Calu3 (cell line): ENCODE measurements at regions not wholly inside any gene's neighbourhood (a gene's known extent, or its start where the extent isn't known, plus 50 kb on each side); places are given as distances from the start of the nearest gene placed in this dataset.

Experiments used
- BruUV-seq: library from RNA; stranded (reverse); fragments of 400-500 nt; replicated peaks from 2 replicates; lab custom pipeline; 2021; lab: Mats Ljungman, UMichigan
- CTCF ChIA-PET: fragments of 300-600 bp; sonication (Branson Sonifier 250); formaldehyde crosslinking; loops from one replicate; lab custom pipeline; 2022; ENCODE audit warnings: antibody characterized with exemption; lab: Charles Lee
- DNase-seq: peaks from one replicate; pipeline ENCODE4 v3.0.0; 2022
- H3K27ac Mint-ChIP-seq: one replicate; pipeline ENCODE4 v1.8.0; 2022; ENCODE audit warnings: mixed read lengths; ENCODE audit not compliant: unreplicated experiment
- H3K27me3 Mint-ChIP-seq: one replicate; pipeline ENCODE4 v1.8.0; 2022; ENCODE audit warnings: mixed read lengths; ENCODE audit not compliant: unreplicated experiment
- H3K36me3 Mint-ChIP-seq: one replicate; pipeline ENCODE4 v1.8.0; 2022; ENCODE audit warnings: mild to moderate bottlenecking, moderate library complexity, mixed read lengths; ENCODE audit not compliant: insufficient read depth, unreplicated experiment
- H3K4me1 Mint-ChIP-seq: one replicate; pipeline ENCODE4 v1.8.0; 2022; ENCODE audit warnings: mild to moderate bottlenecking, low read depth, mixed read lengths; ENCODE audit not compliant: unreplicated experiment
- H3K4me3 Mint-ChIP-seq: one replicate; pipeline ENCODE4 v1.8.0; 2022; ENCODE audit warnings: mild to moderate bottlenecking, low read depth, moderate library complexity, mixed read lengths; ENCODE audit not compliant: unreplicated experiment
- H3K9me3 Mint-ChIP-seq: one replicate; pipeline ENCODE4 v1.8.0; 2022; ENCODE audit warnings: low read depth, mixed read lengths; ENCODE audit not compliant: unreplicated experiment
- intact Hi-C: fragments of 100-400 bp; cut with micrococcal nuclease; formaldehyde crosslinking; loops from one replicate; pipeline ENCODE4 v1.10.0; 2022; ENCODE audit not compliant: unreplicated experiment
- TF ChIP-seq, protein P1 (sequence below): fragments of 200-600 bp; IDR thresholded peaks from one replicate; pipeline ENCODE4 v1.8.0; 2022; ENCODE audit warnings: antibody characterized with exemption; ENCODE audit not compliant: unreplicated experiment

DNA sequence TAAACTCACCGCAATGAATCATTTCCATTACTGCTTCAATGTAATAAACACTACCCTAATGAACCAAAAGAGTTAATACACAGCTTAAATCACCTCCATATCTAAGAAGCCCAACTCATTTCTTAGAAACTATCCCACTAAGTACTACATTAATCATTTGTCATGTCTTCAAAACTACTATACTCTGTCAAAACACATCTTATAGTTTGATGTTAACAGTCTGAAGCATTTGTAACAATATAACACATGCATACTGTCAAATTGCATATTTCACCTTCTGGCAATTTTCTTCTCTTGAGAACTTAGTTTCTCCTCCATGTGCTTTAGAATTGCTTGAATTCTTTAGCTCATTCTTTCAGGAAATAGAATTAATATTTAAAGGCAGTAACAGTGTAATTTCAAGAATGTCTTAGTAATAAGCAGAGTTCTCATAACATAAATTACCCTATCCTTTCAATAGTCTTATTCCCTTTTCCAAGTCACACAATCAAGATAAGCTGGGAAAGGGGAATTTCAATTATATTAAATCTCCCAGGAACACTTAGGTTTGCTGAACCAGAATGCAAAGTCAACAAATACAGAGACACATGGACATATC, 199.7 kb downstream of the ATPSCKMT start:
- Mint-ChIP-seq H3K27me3 (no peaks in the 10 kb centered on the region), H3K9me3 (peaks cover 9% of the 10 kb centered on the region), H3K4me3 (no peak overlapping the region), H3K36me3 (no peaks in the 10 kb centered on the region), H3K4me1 (no peaks in the 10 kb centered on the region), H3K27ac (no peak overlapping the region)
- CTCF ChIA-PET: no interaction called here
- no TSS peak for BruUV-seq
- DNase-seq: no peak
- intact Hi-C loops: no loop called here
- TF ChIP-seq, protein P1, sequence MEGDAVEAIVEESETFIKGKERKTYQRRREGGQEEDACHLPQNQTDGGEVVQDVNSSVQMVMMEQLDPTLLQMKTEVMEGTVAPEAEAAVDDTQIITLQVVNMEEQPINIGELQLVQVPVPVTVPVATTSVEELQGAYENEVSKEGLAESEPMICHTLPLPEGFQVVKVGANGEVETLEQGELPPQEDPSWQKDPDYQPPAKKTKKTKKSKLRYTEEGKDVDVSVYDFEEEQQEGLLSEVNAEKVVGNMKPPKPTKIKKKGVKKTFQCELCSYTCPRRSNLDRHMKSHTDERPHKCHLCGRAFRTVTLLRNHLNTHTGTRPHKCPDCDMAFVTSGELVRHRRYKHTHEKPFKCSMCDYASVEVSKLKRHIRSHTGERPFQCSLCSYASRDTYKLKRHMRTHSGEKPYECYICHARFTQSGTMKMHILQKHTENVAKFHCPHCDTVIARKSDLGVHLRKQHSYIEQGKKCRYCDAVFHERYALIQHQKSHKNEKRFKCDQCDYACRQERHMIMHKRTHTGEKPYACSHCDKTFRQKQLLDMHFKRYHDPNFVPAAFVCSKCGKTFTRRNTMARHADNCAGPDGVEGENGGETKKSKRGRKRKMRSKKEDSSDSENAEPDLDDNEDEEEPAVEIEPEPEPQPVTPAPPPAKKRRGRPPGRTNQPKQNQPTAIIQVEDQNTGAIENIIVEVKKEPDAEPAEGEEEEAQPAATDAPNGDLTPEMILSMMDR: no peak

DNA sequence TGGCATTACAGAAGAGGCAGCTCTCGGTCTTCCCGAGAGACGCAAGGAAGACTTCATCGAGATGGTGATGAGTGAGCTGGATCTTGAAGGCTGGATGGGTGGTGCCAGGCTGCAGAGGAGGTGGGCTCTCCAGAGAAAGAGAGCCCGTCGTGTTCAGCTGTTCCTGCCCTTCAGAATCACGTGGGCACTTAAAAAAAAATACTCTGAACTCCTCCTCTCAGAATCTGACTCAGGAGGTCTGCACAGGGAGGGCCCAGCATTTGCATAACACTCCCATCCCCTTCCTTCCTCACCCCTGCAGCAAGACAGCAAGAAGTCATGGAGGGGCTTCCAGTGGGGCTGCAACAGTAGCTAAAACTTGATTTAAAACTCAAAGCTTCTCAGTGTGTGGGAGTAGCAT, 203.0 kb downstream of the ATPSCKMT start:
- CTCF ChIA-PET: no interaction called here
- Mint-ChIP-seq H3K27ac (no peak overlapping the region), H3K27me3 (peaks cover 12% of the 10 kb centered on the region), H3K4me3 (no peak overlapping the region), H3K36me3 (no peaks in the 10 kb centered on the region), H3K4me1 (no peaks in the 10 kb centered on the region), H3K9me3 (no peaks in the 10 kb centered on the region)
- intact Hi-C loops: no loop called here
- DNase-seq: no peak
- TF ChIP-seq, protein P1: no peak
- no TSS peak for BruUV-seq

DNA sequence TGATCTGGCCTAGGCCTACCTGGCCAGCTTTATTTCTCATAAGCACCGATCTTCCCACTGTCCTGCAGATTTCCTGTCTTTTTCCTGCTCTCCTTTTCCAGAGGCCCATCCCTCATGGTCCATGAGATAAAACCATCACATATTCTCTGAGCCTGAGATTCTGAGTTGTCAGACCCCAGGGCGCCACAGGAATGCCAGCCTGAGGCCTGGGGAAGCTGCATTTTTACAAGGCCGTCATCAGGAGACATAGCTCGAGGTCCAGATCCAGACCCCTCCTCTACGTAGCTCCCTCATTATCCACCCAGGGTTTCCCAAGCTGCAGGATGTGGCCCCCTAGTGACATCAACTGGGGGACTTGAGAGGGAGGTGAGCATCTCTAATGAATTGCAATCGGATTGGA, 204.3 kb downstream of the ATPSCKMT start:
- Mint-ChIP-seq H3K4me3 (no peak overlapping the region), H3K36me3 (no peaks in the 10 kb centered on the region), H3K9me3 (no peaks in the 10 kb centered on the region), H3K27me3 (peaks cover 18% of the 10 kb centered on the region), H3K27ac (no peak overlapping the region), H3K4me1 (no peaks in the 10 kb centered on the region)
- intact Hi-C loops: no loop called here
- TF ChIP-seq, protein P1: no peak
- BruUV-seq: no TSS peak
- DNase-seq: no peak
- CTCF ChIA-PET: no interaction called here

DNA sequence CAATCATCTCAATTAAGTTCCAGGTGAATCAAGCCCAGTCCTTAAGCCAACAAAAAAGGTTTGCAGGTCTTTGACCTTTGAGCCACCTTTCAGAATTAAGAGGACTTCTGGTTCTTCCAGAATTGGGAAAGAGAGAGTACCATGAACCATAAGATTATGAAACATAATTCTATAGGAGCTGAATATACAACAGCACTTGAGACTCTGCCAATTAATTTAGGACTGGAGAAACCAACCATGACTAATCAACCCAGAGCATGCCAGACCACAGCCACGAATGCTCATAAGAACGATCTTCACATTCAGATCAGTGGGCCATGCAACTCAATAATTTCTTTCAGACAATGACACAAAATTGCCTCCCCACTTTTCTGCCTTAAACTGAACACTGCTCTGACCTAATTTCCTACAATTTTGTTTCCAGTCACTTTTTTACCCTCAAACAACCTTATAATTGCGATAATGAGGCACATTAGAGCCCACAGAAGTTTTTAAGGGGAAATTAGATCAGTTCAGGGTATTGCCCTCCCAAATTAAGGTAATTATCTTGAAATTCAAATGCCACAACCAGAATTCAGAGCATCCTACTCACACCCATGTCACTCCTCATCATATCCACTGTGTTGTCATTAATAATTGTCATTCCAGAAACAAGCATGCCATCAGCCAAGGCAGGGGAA, 213.4 kb downstream of the ATPSCKMT start:
- BruUV-seq: no TSS peak
- no peak overlapping the region for H3K4me3 Mint-ChIP-seq
- DNase-seq: no peak
- intact Hi-C loops: no loop called here
- TF ChIP-seq, protein P1: no peak
- H3K4me1 Mint-ChIP-seq: no peaks in the 10 kb centered on the region
- H3K9me3 Mint-ChIP-seq: no peaks in the 10 kb centered on the region
- no peaks in the 10 kb centered on the region for H3K36me3 Mint-ChIP-seq
- CTCF ChIA-PET: no interaction called here
- no peak overlapping the region for H3K27ac Mint-ChIP-seq
- H3K27me3 Mint-ChIP-seq: peaks cover 31% of the 10 kb centered on the region
